ENCODE measurements at regions not wholly inside any gene's neighbourhood (a gene's known extent, or its start where the extent isn't known, plus 50 kb on each side); places are given as distances from the start of the nearest gene placed in this dataset.

GRCh38 chr21:27023186-27023585 lies 56.3 kb upstream of the ADAMTS5 start:
- ChIA-PET POLR2A (no interaction called here), CTCF (no interaction called here)
- TF ChIP-seq, protein P1, sequence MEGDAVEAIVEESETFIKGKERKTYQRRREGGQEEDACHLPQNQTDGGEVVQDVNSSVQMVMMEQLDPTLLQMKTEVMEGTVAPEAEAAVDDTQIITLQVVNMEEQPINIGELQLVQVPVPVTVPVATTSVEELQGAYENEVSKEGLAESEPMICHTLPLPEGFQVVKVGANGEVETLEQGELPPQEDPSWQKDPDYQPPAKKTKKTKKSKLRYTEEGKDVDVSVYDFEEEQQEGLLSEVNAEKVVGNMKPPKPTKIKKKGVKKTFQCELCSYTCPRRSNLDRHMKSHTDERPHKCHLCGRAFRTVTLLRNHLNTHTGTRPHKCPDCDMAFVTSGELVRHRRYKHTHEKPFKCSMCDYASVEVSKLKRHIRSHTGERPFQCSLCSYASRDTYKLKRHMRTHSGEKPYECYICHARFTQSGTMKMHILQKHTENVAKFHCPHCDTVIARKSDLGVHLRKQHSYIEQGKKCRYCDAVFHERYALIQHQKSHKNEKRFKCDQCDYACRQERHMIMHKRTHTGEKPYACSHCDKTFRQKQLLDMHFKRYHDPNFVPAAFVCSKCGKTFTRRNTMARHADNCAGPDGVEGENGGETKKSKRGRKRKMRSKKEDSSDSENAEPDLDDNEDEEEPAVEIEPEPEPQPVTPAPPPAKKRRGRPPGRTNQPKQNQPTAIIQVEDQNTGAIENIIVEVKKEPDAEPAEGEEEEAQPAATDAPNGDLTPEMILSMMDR (IDR thresholded peaks at IDR 0.05) = no peak
- no peak overlapping the region for H3K4me3 Mint-ChIP-seq
- H3K27ac Mint-ChIP-seq = no peak overlapping the region
- DNase-seq (no peak), ATAC-seq (ENCODE audit: low read depth) (no peak)
- no peaks in the 10 kb centered on the region for H3K27me3 Mint-ChIP-seq
- no peaks in the 10 kb centered on the region for H3K4me1 Mint-ChIP-seq
- peaks cover 4% of the 10 kb centered on the region for H3K9me3 Mint-ChIP-seq
- H3K36me3 Mint-ChIP-seq (ENCODE audit: low read depth) = no peaks in the 10 kb centered on the region
- intact Hi-C loops (cut with micrococcal nuclease) = no loop called here

DNA sequence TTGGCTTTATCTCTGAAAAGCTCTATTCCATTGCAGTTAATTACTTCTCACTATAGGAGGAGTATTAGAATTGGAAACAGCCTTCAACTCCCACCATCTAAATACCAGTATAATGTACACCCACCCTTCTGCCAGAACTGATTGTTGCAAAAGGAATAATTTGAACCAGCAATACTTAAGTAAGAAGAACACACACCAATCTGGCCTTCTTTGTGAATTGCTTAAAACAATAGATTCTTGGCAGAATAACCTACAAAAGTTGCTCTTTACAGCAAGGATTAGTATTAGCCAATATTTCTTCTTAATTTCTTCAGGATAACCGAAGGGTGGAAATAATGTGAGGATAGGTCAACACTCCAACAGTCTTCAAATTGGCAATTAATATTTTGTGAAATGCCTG lies 54.9 kb upstream of the ADAMTS5 start:
- CTCF ChIA-PET = no interaction called here
- ATAC-seq (ENCODE audit: low read depth) = no peak

DNA sequence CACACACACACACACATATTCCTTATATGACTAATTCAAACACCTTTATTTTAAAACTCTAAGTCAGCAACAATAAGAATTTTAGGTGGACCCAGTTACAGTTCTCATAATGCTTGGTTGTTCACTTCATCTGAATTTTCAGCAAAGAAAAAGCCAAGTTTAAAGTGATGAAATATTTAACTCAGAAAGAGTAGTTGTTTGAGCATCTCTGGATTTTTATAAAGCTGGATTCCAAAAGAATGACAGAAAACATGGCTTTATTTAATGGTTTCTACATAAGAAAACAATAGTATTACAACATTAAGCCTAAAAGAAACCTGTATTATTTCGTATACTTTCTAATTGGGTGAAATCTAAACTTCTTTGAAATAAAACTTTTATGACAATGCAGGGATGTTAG lies 54.2 kb upstream of the ADAMTS5 start:
- no peak for ATAC-seq (ENCODE audit: low read depth)
- TF ChIP-seq, protein P1 (IDR thresholded peaks at IDR 0.05) = no peak
- Mint-ChIP-seq H3K27me3 (no peaks in the 10 kb centered on the region), H3K9me3 (peaks cover 6% of the 10 kb centered on the region), H3K4me3 (no peak overlapping the region), H3K36me3 (ENCODE audit: low read depth) (no peaks in the 10 kb centered on the region), H3K27ac (no peak overlapping the region), H3K4me1 (no peaks in the 10 kb centered on the region)
- DNase-seq = no peak
- intact Hi-C loops (cut with micrococcal nuclease) = no loop called here
- ChIA-PET POLR2A (no interaction called here), CTCF (no interaction called here)

More for the DNA sequence above, 54.9 kb upstream of the ADAMTS5 start:
- no peak overlapping the region for H3K4me3 Mint-ChIP-seq
- POLR2A ChIA-PET = no interaction called here
- TF ChIP-seq, protein P1 (IDR thresholded peaks at IDR 0.05) = no peak
- no peak for DNase-seq
- H3K36me3 Mint-ChIP-seq (ENCODE audit: low read depth) = no peaks in the 10 kb centered on the region
- H3K27ac Mint-ChIP-seq = no peak overlapping the region
- peaks cover 9% of the 10 kb centered on the region for H3K9me3 Mint-ChIP-seq
- intact Hi-C loops (cut with micrococcal nuclease) = no loop called here
- H3K27me3 Mint-ChIP-seq = no peaks in the 10 kb centered on the region
- H3K4me1 Mint-ChIP-seq = no peaks in the 10 kb centered on the region

- H3K27ac Mint-ChIP-seq = no peak overlapping the region
- intact Hi-C loops (cut with micrococcal nuclease) = no loop called here
These were observed 50.4 kb upstream of the ADAMTS5 start for GRCh38 chr21:27017246-27017645.

More at GRCh38 chr21:27017246-27017645, 50.4 kb upstream of the ADAMTS5 start:
- Mint-ChIP-seq H3K36me3 (ENCODE audit: low read depth) (no peaks in the 10 kb centered on the region), H3K27me3 (no peaks in the 10 kb centered on the region), H3K9me3 (peaks cover 5% of the 10 kb centered on the region), H3K4me3 (no peak overlapping the region), H3K4me1 (no peaks in the 10 kb centered on the region)
- ChIA-PET CTCF (no interaction called here), POLR2A (no interaction called here)
- TF ChIP-seq, protein P1 (IDR thresholded peaks at IDR 0.05) = no peak
- ATAC-seq (ENCODE audit: low read depth) (no peak), DNase-seq (no peak)

All from activated B cell treated with CpG ODN at 0.5 μM for 24 hours (primary cell).